A673 (cell line): ENCODE measurements at regions not wholly inside any gene's neighbourhood (a gene's known extent, or its start where the extent isn't known, plus 50 kb on each side); places are given as distances from the start of the nearest gene placed in this dataset.

ENCODE experiments used
- BruUV-seq: library from RNA; stranded (reverse); fragments of 400-500 nt; replicated peaks from 2 replicates; lab custom pipeline; 2021; lab: Mats Ljungman, UMichigan
- CTCF ChIA-PET: fragments of 300-600 bp; sonication (Branson Sonifier 250); formaldehyde crosslinking; loops from one replicate; lab custom pipeline; 2022; ENCODE audit warnings: antibody characterized with exemption; lab: Charles Lee
- POLR2A ChIA-PET: fragments of 300-600 bp; sonication (Branson Sonifier 250); formaldehyde crosslinking; loops from one replicate; lab custom pipeline; 2022; ENCODE audit warnings: antibody characterized with exemption; ENCODE audit not compliant: low non-redundant PET; lab: Charles Lee
- DNase-seq: peaks from one replicate; pipeline ENCODE4 v3.0.0-alpha.2; 2015; ENCODE audit warnings: low spot score
- H3K27ac ChIP-seq: fragments of 200-600 bp; sonication (generic); 2 replicates; pipeline ENCODE4 v1.5.1; 2016; ENCODE audit warnings: mixed run types, low read depth, mild to moderate bottlenecking, mixed read lengths, antibody characterized with exemption, low read length; ENCODE audit not compliant: poor library complexity, severe bottlenecking
- H3K27me3 ChIP-seq: fragments of 200-600 bp; sonication (generic); replicated peaks from 2 replicates; pipeline ENCODE4 v1.6.1; 2017; ENCODE audit warnings: mixed run types, low read depth, mild to moderate bottlenecking, mixed read lengths, antibody characterized with exemption, low read length; ENCODE audit not compliant: insufficient read depth, poor library complexity
- H3K36me3 ChIP-seq: fragments of 200-600 bp; sonication (generic); 2 replicates; pipeline ENCODE4 v1.6.1; 2016; ENCODE audit warnings: mixed run types, mild to moderate bottlenecking, mixed read lengths, antibody characterized with exemption, low read length; ENCODE audit not compliant: insufficient read depth, poor library complexity, severe bottlenecking
- H3K4me1 ChIP-seq: fragments of 200-600 bp; sonication (generic); 2 replicates; pipeline ENCODE4 v1.6.1; 2017; ENCODE audit warnings: mixed run types, mild to moderate bottlenecking, mixed read lengths, antibody characterized with exemption, low read length; ENCODE audit not compliant: insufficient read depth, poor library complexity, severe bottlenecking
- H3K4me3 ChIP-seq: fragments of 200-600 bp; sonication (generic); 2 replicates; pipeline ENCODE4 v1.5.1; 2016; ENCODE audit warnings: low read depth, mixed run types, mild to moderate bottlenecking, mixed read lengths, low read length; ENCODE audit not compliant: poor library complexity, severe bottlenecking
- H3K9me3 ChIP-seq: fragments of 200-600 bp; sonication (generic); 2 replicates; pipeline ENCODE4 v1.6.1; 2016; ENCODE audit warnings: mixed run types, low read depth, mild to moderate bottlenecking, mixed read lengths, antibody characterized with exemption, low read length; ENCODE audit not compliant: poor library complexity, severe bottlenecking
- EZH2 ChIP-seq: fragments of 200-600 bp; sonication (generic); IDR thresholded peaks from 2 replicates; pipeline ENCODE4 v1.6.1; 2017; ENCODE audit warnings: borderline replicate concordance, low read depth, mild to moderate bottlenecking, mixed read lengths, antibody characterized with exemption, low read length; ENCODE audit not compliant: poor library complexity, severe bottlenecking
- intact Hi-C: fragments of 100-400 bp; cut with micrococcal nuclease; formaldehyde crosslinking; loops from one replicate; pipeline ENCODE4 v1.10.0; 2022; ENCODE audit not compliant: unreplicated experiment
- TF ChIP-seq, protein P1 (sequence below): fragments of 300-800, 200-600 bp; sonication (generic); conservative IDR thresholded peaks from 2 replicates; pipeline ENCODE4 v1.5.1; 2017; ENCODE audit warnings: low read depth, mild to moderate bottlenecking, antibody characterized with exemption, low read length, moderate library complexity, mixed read lengths

DNA sequence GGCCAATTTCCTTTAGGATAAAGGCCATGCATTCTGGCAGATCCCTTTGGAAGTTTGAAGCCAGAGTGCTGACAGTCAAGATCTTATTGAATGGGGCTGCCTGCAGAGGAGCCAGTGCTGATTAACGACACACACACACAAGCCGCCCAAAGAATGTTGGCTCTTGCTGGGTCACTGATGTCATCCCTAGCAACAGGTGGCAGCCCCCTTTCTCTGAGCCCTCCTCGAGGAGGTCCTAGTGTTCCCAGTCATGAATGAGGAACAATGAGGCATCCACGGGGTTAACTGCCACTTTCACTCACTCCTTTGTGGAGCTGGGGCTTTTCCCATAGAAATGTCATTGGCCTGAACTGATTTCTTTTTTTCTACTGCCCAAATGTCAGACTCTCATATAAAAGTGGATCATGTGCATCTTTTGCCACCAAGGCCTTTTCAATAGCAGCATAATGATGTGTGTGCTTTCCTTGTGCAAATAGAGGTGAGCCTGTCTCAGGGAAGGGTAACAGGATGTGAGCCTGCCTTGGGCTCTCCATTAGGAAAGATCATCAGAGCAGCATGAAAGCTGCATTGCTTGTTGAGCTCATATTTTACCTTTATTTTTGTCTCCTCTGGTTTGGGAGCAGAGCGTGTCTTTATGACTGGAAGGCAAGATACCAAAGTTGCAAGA, 301.8 kb upstream of the MTNR1B start:
- H3K4me3 ChIP-seq: no peak overlapping the region
- BruUV-seq: no TSS peak

GRCh38 chr11:92670308-92670890, 299.1 kb upstream of the MTNR1B start:
- intact Hi-C loops: no loop called here
- BruUV-seq: no TSS peak
- CTCF ChIA-PET: no interaction called here

More for the DNA sequence above, 301.8 kb upstream of the MTNR1B start:
- Histone ChIP-seq H3K36me3 (no peaks in the 10 kb centered on the region), H3K27ac (no peak overlapping the region), H3K9me3 (no peaks in the 10 kb centered on the region), H3K4me1 (no peaks in the 10 kb centered on the region), H3K27me3 (no peaks in the 10 kb centered on the region)
- ChIA-PET CTCF (no interaction called here), POLR2A (no interaction called here)
- DNase-seq: no peak
- TF ChIP-seq EZH2: no peak
- TF ChIP-seq, protein P1, sequence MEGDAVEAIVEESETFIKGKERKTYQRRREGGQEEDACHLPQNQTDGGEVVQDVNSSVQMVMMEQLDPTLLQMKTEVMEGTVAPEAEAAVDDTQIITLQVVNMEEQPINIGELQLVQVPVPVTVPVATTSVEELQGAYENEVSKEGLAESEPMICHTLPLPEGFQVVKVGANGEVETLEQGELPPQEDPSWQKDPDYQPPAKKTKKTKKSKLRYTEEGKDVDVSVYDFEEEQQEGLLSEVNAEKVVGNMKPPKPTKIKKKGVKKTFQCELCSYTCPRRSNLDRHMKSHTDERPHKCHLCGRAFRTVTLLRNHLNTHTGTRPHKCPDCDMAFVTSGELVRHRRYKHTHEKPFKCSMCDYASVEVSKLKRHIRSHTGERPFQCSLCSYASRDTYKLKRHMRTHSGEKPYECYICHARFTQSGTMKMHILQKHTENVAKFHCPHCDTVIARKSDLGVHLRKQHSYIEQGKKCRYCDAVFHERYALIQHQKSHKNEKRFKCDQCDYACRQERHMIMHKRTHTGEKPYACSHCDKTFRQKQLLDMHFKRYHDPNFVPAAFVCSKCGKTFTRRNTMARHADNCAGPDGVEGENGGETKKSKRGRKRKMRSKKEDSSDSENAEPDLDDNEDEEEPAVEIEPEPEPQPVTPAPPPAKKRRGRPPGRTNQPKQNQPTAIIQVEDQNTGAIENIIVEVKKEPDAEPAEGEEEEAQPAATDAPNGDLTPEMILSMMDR: no peak
- intact Hi-C loops: no loop called here

GRCh38 chr11:92671081-92671480, 298.4 kb upstream of the MTNR1B start:
- no peaks in the 10 kb centered on the region for H3K4me1 ChIP-seq
- no TSS peak for BruUV-seq
- ChIA-PET POLR2A (no interaction called here), CTCF (no interaction called here)
- H3K27ac ChIP-seq: no peak overlapping the region
- H3K27me3 ChIP-seq: no peaks in the 10 kb centered on the region
- H3K36me3 ChIP-seq: no peaks in the 10 kb centered on the region
- intact Hi-C loops: no loop called here
- TF ChIP-seq, protein P1: no peak
- TF ChIP-seq EZH2: no peak
- no peaks in the 10 kb centered on the region for H3K9me3 ChIP-seq
- no peak overlapping the region for H3K4me3 ChIP-seq
- DNase-seq: no peak

More at GRCh38 chr11:92670308-92670890, 299.1 kb upstream of the MTNR1B start:
- TF ChIP-seq, protein P1: no peak
- TF ChIP-seq EZH2: no peak
- Histone ChIP-seq H3K27me3 (no peaks in the 10 kb centered on the region), H3K4me3 (no peak overlapping the region), H3K9me3 (no peaks in the 10 kb centered on the region), H3K36me3 (no peaks in the 10 kb centered on the region), H3K27ac (no peak overlapping the region), H3K4me1 (no peaks in the 10 kb centered on the region)
- POLR2A ChIA-PET: no interaction called here
- no peak for DNase-seq
